ENCODE measurements at regions not wholly inside any gene's neighbourhood (a gene's known extent, or its start where the extent isn't known, plus 50 kb on each side); places are given as distances from the start of the nearest gene placed in this dataset.

- Mint-ChIP-seq H3K4me1 (peaks cover 3% of the 10 kb centered on the region), H3K9me3 (no peaks in the 10 kb centered on the region), H3K27ac (no peak overlapping the region), H3K36me3 (no peaks in the 10 kb centered on the region), H3K4me3 (no peak overlapping the region), H3K27me3 (peaks cover 20% of the 10 kb centered on the region)
- CTCF ChIA-PET: no interaction called here
- no peak for DNase-seq
Observed at GRCh38 chr16:85376292-85377095, 236.6 kb upstream of the GSE1 start.

- Mint-ChIP-seq H3K4me1 (peaks cover 3% of the 10 kb centered on the region), H3K27me3 (peaks cover 20% of the 10 kb centered on the region), H3K36me3 (no peaks in the 10 kb centered on the region), H3K27ac (no peak overlapping the region), H3K4me3 (no peak overlapping the region), H3K9me3 (no peaks in the 10 kb centered on the region)
- DNase-seq: no peak
- CTCF ChIA-PET: no interaction called here
Observed at GRCh38 chr16:85377388-85378144, 235.6 kb upstream of the GSE1 start.

GRCh38 chr16:85378145-85379040 lies 234.7 kb upstream of the GSE1 start:
- CTCF ChIA-PET: no interaction called here
- H3K9me3 Mint-ChIP-seq: peaks cover 6% of the 10 kb centered on the region
- DNase-seq: no peak
- H3K4me1 Mint-ChIP-seq: no peaks in the 10 kb centered on the region
- H3K27me3 Mint-ChIP-seq: peaks cover 20% of the 10 kb centered on the region
- H3K27ac Mint-ChIP-seq: no peak overlapping the region
- no peak overlapping the region for H3K4me3 Mint-ChIP-seq
- H3K36me3 Mint-ChIP-seq: no peaks in the 10 kb centered on the region

- peaks cover 6% of the 10 kb centered on the region for H3K9me3 Mint-ChIP-seq
- no peaks in the 10 kb centered on the region for H3K36me3 Mint-ChIP-seq
- no peak overlapping the region for H3K4me3 Mint-ChIP-seq
- CTCF ChIA-PET: interaction anchor here (1.0 kb wide), 2 partner anchors 14 to 40 kb away, joined by 3 to 4 read pairs; no protein-coding TSS in a partner anchor
- no peak for DNase-seq
- peaks cover 20% of the 10 kb centered on the region for H3K27me3 Mint-ChIP-seq
- no peaks in the 10 kb centered on the region for H3K4me1 Mint-ChIP-seq
- H3K27ac Mint-ChIP-seq: no peak overlapping the region
Observed at GRCh38 chr16:85379041-85380001, 233.8 kb upstream of the GSE1 start.

GRCh38 chr16:85380002-85380395 lies 233.1 kb upstream of the GSE1 start:
- no peak for DNase-seq
- peaks cover 6% of the 10 kb centered on the region for H3K9me3 Mint-ChIP-seq
- no peaks in the 10 kb centered on the region for H3K36me3 Mint-ChIP-seq
- CTCF ChIA-PET: interaction anchor here (1.0 kb wide), 2 partner anchors 13 to 40 kb away, joined by 3 to 4 read pairs; no protein-coding TSS in a partner anchor
- H3K4me1 Mint-ChIP-seq: no peaks in the 10 kb centered on the region
- H3K4me3 Mint-ChIP-seq: no peak overlapping the region
- H3K27me3 Mint-ChIP-seq: peaks cover 25% of the 10 kb centered on the region
- no peak overlapping the region for H3K27ac Mint-ChIP-seq

- H3K4me3 Mint-ChIP-seq: no peak overlapping the region
- peaks cover 26% of the 10 kb centered on the region for H3K27me3 Mint-ChIP-seq
- H3K27ac Mint-ChIP-seq: no peak overlapping the region
- H3K4me1 Mint-ChIP-seq: no peaks in the 10 kb centered on the region
- no peaks in the 10 kb centered on the region for H3K36me3 Mint-ChIP-seq
- DNase-seq: no peak
- peaks cover 6% of the 10 kb centered on the region for H3K9me3 Mint-ChIP-seq
- CTCF ChIA-PET: interaction anchor here (1.0 kb wide), 1 partner anchor 39 kb away, joined by 4 read pairs; no protein-coding TSS in a partner anchor
Observed at GRCh38 chr16:85380905-85381737, 232.0 kb upstream of the GSE1 start.

- H3K27ac Mint-ChIP-seq: no peak overlapping the region
- no peak for DNase-seq
- no peak overlapping the region for H3K4me3 Mint-ChIP-seq
- no peaks in the 10 kb centered on the region for H3K4me1 Mint-ChIP-seq
- H3K36me3 Mint-ChIP-seq: no peaks in the 10 kb centered on the region
- peaks cover 26% of the 10 kb centered on the region for H3K27me3 Mint-ChIP-seq
- CTCF ChIA-PET: no interaction called here
- peaks cover 6% of the 10 kb centered on the region for H3K9me3 Mint-ChIP-seq
Observed at GRCh38 chr16:85381738-85382592, 231.2 kb upstream of the GSE1 start.

GRCh38 chr16:85382717-85383118 lies 230.4 kb upstream of the GSE1 start:
- DNase-seq: no peak
- no peak overlapping the region for H3K27ac Mint-ChIP-seq
- H3K27me3 Mint-ChIP-seq: peaks cover 26% of the 10 kb centered on the region
- CTCF ChIA-PET: no interaction called here
- no peak overlapping the region for H3K4me3 Mint-ChIP-seq
- no peaks in the 10 kb centered on the region for H3K4me1 Mint-ChIP-seq
- H3K9me3 Mint-ChIP-seq: peaks cover 6% of the 10 kb centered on the region
- no peaks in the 10 kb centered on the region for H3K36me3 Mint-ChIP-seq

GRCh38 chr16:85383836-85384832 lies 229.0 kb upstream of the GSE1 start:
- CTCF ChIA-PET: no interaction called here
- Mint-ChIP-seq H3K36me3 (no peaks in the 10 kb centered on the region), H3K27ac (no peak overlapping the region)

GRCh38 chr16:85384833-85385462 lies 228.2 kb upstream of the GSE1 start:
- Mint-ChIP-seq H3K4me3 (no peak overlapping the region), H3K27me3 (peaks cover 10% of the 10 kb centered on the region), H3K4me1 (no peaks in the 10 kb centered on the region), H3K36me3 (no peaks in the 10 kb centered on the region), H3K27ac (no peak overlapping the region), H3K9me3 (peaks cover 6% of the 10 kb centered on the region)
- DNase-seq: peak; percentile 14
- CTCF ChIA-PET: no interaction called here

More at GRCh38 chr16:85383836-85384832, 229.0 kb upstream of the GSE1 start:
- Mint-ChIP-seq H3K27me3 (peaks cover 16% of the 10 kb centered on the region), H3K9me3 (peaks cover 6% of the 10 kb centered on the region), H3K4me1 (no peaks in the 10 kb centered on the region), H3K4me3 (no peak overlapping the region)
- no peak for DNase-seq
